RWPE2 (cell line): ENCODE measurements at regions not wholly inside any gene's neighbourhood (a gene's known extent, or its start where the extent isn't known, plus 50 kb on each side); places are given as distances from the start of the nearest gene placed in this dataset.

Source experiments
- ATAC-seq: fragments of 200-7000 bp; cut with Tn5 transposase; 3 replicates; pipeline ENCODE4 v1.9.1; 2021; ENCODE audit warnings: low read depth
- DNase-seq: peaks from one replicate; pipeline ENCODE4 v3.0.0-alpha.2; 2020; ENCODE audit warnings: low spot score
- H3K27ac ChIP-seq: fragments of 450-650 bp; 2 replicates; pipeline ENCODE4 v1.5.1; 2017; ENCODE audit warnings: mild to moderate bottlenecking; ENCODE audit not compliant: poor library complexity, severe bottlenecking
- H3K27me3 ChIP-seq: fragments of 250-450 bp; sonication (Bioruptor Pico); 2 replicates; pipeline ENCODE4 v1.5.1; 2021; ENCODE audit warnings: mild to moderate bottlenecking, moderate library complexity; ENCODE audit not compliant: insufficient read depth, poor library complexity, severe bottlenecking
- H3K36me3 ChIP-seq: fragments of 250-450 bp; sonication (Bioruptor Pico); 2 replicates; pipeline ENCODE4 v1.5.1; 2020; ENCODE audit warnings: low read depth, mild to moderate bottlenecking, moderate library complexity
- H3K4me1 ChIP-seq: fragments of 250-450 bp; sonication (Bioruptor Pico); 2 replicates; pipeline ENCODE4 v1.5.1; 2021; ENCODE audit warnings: mild to moderate bottlenecking, moderate library complexity; ENCODE audit not compliant: insufficient read depth, poor library complexity, severe bottlenecking
- H3K4me3 ChIP-seq: fragments of 250-450 bp; sonication (Bioruptor Pico); 2 replicates; pipeline ENCODE4 v1.5.1; 2021; ENCODE audit warnings: mild to moderate bottlenecking, moderate library complexity; ENCODE audit not compliant: severe bottlenecking
- H3K9me3 ChIP-seq: fragments of 250-450 bp; sonication (Bioruptor Pico); 2 replicates; pipeline ENCODE4 v1.5.1; 2021; ENCODE audit warnings: mild to moderate bottlenecking, moderate library complexity; ENCODE audit not compliant: severe bottlenecking
- TF ChIP-seq, protein P1 (sequence below): fragments of 450-650 bp; IDR thresholded peaks from one replicate; pipeline ENCODE4 v1.5.1; 2017; ENCODE audit warnings: mild to moderate bottlenecking, moderate library complexity; ENCODE audit not compliant: poor library complexity, severe bottlenecking

DNA sequence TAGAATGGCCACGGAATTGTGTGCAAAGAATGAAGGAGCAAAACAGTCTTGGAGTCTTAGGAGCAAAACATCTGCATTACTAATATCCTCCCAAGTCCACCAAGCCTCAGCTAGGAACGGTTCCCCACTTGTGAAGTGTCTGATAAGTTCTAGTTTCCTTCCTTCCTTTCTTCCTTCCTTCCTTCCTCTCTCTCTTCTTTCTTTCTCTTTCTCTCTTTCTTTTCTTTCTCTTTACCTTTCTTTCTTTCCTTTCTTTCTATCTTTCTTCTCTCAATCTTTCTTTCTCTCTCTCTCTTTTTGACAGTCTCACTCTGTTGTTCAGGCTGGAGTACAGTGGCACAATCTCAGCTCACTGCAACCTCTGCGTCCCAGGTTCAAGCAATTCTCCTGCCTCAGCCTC, 160.8 kb downstream of the FOXL1 start:
- H3K36me3 ChIP-seq = no peaks in the 10 kb centered on the region
- no peak overlapping the region for H3K4me3 ChIP-seq
- H3K27me3 ChIP-seq = no peaks in the 10 kb centered on the region
- peaks cover 9% of the 10 kb centered on the region for H3K4me1 ChIP-seq
- no peak for ATAC-seq
- H3K9me3 ChIP-seq = no peaks in the 10 kb centered on the region
- H3K27ac ChIP-seq = no peak overlapping the region
- no peak for DNase-seq
- TF ChIP-seq, protein P1, sequence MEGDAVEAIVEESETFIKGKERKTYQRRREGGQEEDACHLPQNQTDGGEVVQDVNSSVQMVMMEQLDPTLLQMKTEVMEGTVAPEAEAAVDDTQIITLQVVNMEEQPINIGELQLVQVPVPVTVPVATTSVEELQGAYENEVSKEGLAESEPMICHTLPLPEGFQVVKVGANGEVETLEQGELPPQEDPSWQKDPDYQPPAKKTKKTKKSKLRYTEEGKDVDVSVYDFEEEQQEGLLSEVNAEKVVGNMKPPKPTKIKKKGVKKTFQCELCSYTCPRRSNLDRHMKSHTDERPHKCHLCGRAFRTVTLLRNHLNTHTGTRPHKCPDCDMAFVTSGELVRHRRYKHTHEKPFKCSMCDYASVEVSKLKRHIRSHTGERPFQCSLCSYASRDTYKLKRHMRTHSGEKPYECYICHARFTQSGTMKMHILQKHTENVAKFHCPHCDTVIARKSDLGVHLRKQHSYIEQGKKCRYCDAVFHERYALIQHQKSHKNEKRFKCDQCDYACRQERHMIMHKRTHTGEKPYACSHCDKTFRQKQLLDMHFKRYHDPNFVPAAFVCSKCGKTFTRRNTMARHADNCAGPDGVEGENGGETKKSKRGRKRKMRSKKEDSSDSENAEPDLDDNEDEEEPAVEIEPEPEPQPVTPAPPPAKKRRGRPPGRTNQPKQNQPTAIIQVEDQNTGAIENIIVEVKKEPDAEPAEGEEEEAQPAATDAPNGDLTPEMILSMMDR = no peak

GRCh38 chr16:86739808-86740207, 161.5 kb downstream of the FOXL1 start:
- Histone ChIP-seq H3K27me3 (no peaks in the 10 kb centered on the region), H3K4me1 (peaks cover 9% of the 10 kb centered on the region), H3K27ac (no peak overlapping the region), H3K4me3 (no peak overlapping the region), H3K36me3 (no peaks in the 10 kb centered on the region), H3K9me3 (no peaks in the 10 kb centered on the region)
- DNase-seq = no peak
- TF ChIP-seq, protein P1 = no peak
- ATAC-seq = no peak

DNA sequence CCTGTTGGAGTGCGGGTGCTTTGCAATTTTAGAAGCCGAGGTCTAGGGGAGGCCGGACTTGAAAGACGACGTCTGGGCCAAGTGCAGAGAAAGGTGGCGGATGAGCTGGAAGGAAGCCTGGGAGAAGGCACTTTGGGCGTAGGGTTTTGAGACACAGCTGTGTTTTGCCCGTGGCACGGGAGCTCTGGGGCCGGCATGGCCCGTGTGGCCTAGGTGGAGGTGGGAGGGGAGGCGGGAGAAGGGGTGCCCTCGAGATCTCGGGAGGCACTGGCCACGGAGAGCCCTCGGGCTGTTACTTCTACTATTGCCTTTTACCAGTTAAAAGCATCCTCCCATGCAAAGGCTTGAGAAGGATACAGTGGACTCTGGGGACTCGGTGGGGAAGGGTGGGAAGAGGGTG, 161.9 kb downstream of the FOXL1 start:
- no peaks in the 10 kb centered on the region for H3K36me3 ChIP-seq
- peaks cover 9% of the 10 kb centered on the region for H3K4me1 ChIP-seq
- H3K27ac ChIP-seq = no peak overlapping the region
- H3K4me3 ChIP-seq = no peak overlapping the region
- ATAC-seq (no peak), DNase-seq (no peak)
- no peaks in the 10 kb centered on the region for H3K9me3 ChIP-seq
- H3K27me3 ChIP-seq = no peaks in the 10 kb centered on the region
- TF ChIP-seq, protein P1 = no peak

- peak overlapping the region; percentile 16 for H3K4me3 ChIP-seq
Measured at GRCh38 chr16:86740906-86741799, 162.8 kb downstream of the FOXL1 start.

More at GRCh38 chr16:86740906-86741799, 162.8 kb downstream of the FOXL1 start:
- H3K27me3 ChIP-seq = no peaks in the 10 kb centered on the region
- ATAC-seq = peak; percentile 78
- H3K9me3 ChIP-seq = no peaks in the 10 kb centered on the region
- no peaks in the 10 kb centered on the region for H3K36me3 ChIP-seq
- peaks cover 9% of the 10 kb centered on the region for H3K4me1 ChIP-seq
- TF ChIP-seq, protein P1 = no peak
- H3K27ac ChIP-seq = peak overlapping the region; percentile 32
- no peak for DNase-seq
